ENCODE measurements at regions not wholly inside any gene's neighbourhood (a gene's known extent, or its start where the extent isn't known, plus 50 kb on each side); places are given as distances from the start of the nearest gene placed in this dataset.

- peaks cover 13% of the 10 kb centered on the region for H3K4me1 ChIP-seq
- peak; percentile 35 to 95 for DNase-seq (ENCODE audit: low spot score in 2 of 2)
- H3K4me3 ChIP-seq, result no peak overlapping the region
- no peaks in the 10 kb centered on the region for H3K27me3 ChIP-seq (ENCODE audit: low read depth)
- H3K36me3 ChIP-seq (replicated peaks), result no peaks in the 10 kb centered on the region
- H3K9me3 ChIP-seq, result no peaks in the 10 kb centered on the region
- in situ Hi-C loops (cut with MboI; ENCODE audit: low sequenced_read_pairs), result no loop called here
These were observed 657.7 kb upstream of the MBL2 start for GRCh38 chr10:53430127-53430891.

GRCh38 chr10:53422223-53422888 is 649.8 kb upstream of the MBL2 start:
- H3K4me1 ChIP-seq, result no peaks in the 10 kb centered on the region
- no peak for DNase-seq (ENCODE audit: low spot score in 2 of 2)
- no peaks in the 10 kb centered on the region for H3K9me3 ChIP-seq
- in situ Hi-C loops (cut with MboI; ENCODE audit: low sequenced_read_pairs), result no loop called here
- H3K36me3 ChIP-seq (replicated peaks), result no peaks in the 10 kb centered on the region
- no peaks in the 10 kb centered on the region for H3K27me3 ChIP-seq (ENCODE audit: low read depth)
- no peak overlapping the region for H3K4me3 ChIP-seq

DNA sequence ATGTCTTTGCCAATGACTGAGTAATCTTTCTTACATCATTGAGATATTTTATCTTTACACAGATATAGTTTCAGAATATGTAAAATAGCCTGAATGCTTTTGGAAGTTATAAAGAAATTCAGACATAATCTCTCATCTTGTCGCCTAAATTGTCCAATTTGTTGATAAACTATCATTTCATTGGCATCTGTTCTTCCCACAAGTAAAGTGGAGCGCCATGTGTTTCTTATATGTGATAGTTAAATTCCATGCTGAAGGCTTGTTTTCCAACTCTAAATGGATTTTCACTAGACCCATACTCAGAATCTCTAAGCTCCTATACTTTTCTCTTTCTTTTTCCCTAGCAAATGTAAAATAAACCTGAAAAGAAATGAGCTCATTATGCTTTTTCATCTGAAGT is 640.1 kb upstream of the MBL2 start:
- in situ Hi-C loops (cut with MboI; ENCODE audit: low sequenced_read_pairs), result no loop called here
- Histone ChIP-seq H3K4me1 (no peaks in the 10 kb centered on the region; the same call in 1 of the 2 replicates), H3K9me3 (no peaks in the 10 kb centered on the region), H3K27me3 (ENCODE audit: low read depth) (no peaks in the 10 kb centered on the region), H3K4me3 (no peak overlapping the region), H3K36me3 (replicated peaks) (no peaks in the 10 kb centered on the region)
- DNase-seq (ENCODE audit: low spot score in 2 of 2), result no peak

DNA sequence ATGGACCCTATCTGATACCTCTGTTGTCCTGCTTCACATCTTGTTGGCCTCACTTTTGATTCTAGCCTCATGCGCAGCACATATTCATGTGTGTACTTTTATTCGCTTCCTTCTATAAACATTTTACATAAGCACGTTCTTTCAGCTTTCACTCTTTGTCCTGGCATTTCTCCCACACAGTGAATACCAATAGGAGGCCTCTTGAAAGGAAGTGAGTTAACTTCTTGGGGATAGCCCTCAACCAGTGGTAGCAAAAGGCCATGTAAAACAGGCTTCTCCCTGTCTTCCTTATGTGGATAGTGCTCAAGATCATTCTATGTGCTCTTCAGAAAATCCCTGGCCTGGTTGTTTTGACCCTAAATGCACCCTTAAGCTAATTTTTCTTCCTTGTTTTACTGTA is 633.9 kb upstream of the MBL2 start:
- no peaks in the 10 kb centered on the region for H3K27me3 ChIP-seq (ENCODE audit: low read depth)
- in situ Hi-C loops (cut with MboI; ENCODE audit: low sequenced_read_pairs), result no loop called here
- no peak for DNase-seq (ENCODE audit: low spot score in 2 of 2)
- H3K4me1 ChIP-seq, result no peaks in the 10 kb centered on the region; the same call in 1 of the 2 replicates
- no peaks in the 10 kb centered on the region for H3K9me3 ChIP-seq
- H3K4me3 ChIP-seq, result no peak overlapping the region
- H3K36me3 ChIP-seq (replicated peaks), result no peaks in the 10 kb centered on the region

DNA sequence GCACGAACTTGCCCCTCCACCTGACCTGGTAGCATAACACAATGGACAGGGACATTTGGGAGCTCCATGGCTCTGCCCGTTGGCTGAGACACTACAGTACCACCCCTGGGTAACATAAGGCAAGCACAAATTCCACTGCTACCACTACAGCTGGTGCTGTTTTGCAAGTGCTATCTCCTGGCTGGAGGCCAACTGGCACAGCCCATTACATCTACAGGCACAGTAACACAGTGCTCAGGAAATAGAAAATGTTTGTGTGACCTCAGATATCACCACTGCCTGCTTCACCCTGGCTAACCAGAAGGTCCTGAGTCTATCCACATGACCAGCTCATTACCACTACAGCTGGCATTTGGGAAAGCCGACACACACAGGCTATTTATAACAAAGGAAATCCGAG is 631.1 kb upstream of the MBL2 start:
- Histone ChIP-seq H3K9me3 (no peaks in the 10 kb centered on the region), H3K27me3 (ENCODE audit: low read depth) (no peaks in the 10 kb centered on the region), H3K36me3 (replicated peaks) (no peaks in the 10 kb centered on the region), H3K4me3 (no peak overlapping the region), H3K4me1 (no peaks in the 10 kb centered on the region)
- DNase-seq (ENCODE audit: low spot score in 2 of 2), result no peak
- in situ Hi-C loops (cut with MboI; ENCODE audit: low sequenced_read_pairs), result no loop called here

DNA sequence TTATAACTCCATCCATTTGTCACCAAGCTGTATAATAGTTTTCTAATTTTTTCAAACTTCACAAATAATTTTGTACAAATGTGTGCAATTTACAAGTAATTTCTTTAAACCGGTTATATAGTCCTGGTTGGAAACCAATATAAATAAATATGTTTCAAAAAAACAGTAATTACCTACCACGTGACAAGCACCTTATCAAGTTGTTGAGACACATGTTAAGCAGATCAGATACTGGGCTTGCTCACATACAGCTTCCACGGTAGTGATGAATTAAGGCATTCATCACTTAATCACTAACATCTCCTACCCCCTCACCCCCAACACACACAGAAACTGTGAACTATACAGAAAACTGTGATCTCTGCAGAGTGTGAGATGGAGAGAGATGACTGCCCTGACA is 630.0 kb upstream of the MBL2 start:
- Histone ChIP-seq H3K36me3 (replicated peaks) (no peaks in the 10 kb centered on the region), H3K27me3 (ENCODE audit: low read depth) (no peaks in the 10 kb centered on the region), H3K4me1 (no peaks in the 10 kb centered on the region), H3K4me3 (no peak overlapping the region), H3K9me3 (no peaks in the 10 kb centered on the region)
- in situ Hi-C loops (cut with MboI; ENCODE audit: low sequenced_read_pairs), result no loop called here
- no peak for DNase-seq (ENCODE audit: low spot score in 2 of 2)

GRCh38 chr10:53401536-53401935 is 629.0 kb upstream of the MBL2 start:
- H3K36me3 ChIP-seq (replicated peaks), result no peaks in the 10 kb centered on the region
- H3K4me1 ChIP-seq, result no peaks in the 10 kb centered on the region
- DNase-seq (ENCODE audit: low spot score in 2 of 2), result no peak
- H3K9me3 ChIP-seq, result no peaks in the 10 kb centered on the region
- in situ Hi-C loops (cut with MboI; ENCODE audit: low sequenced_read_pairs), result no loop called here
- no peaks in the 10 kb centered on the region for H3K27me3 ChIP-seq (ENCODE audit: low read depth)
- H3K4me3 ChIP-seq, result no peak overlapping the region

- Histone ChIP-seq H3K27me3 (ENCODE audit: low read depth) (no peaks in the 10 kb centered on the region), H3K9me3 (peaks cover 8% of the 10 kb centered on the region; the same call in 1 of the 2 replicates), H3K36me3 (replicated peaks) (no peaks in the 10 kb centered on the region), H3K4me1 (no peaks in the 10 kb centered on the region), H3K4me3 (no peak overlapping the region)
- in situ Hi-C loops (cut with MboI; ENCODE audit: low sequenced_read_pairs), result no loop called here
- no peak for DNase-seq (ENCODE audit: low spot score in 2 of 2)
These were observed 624.3 kb upstream of the MBL2 start for GRCh38 chr10:53396876-53397275.

- in situ Hi-C loops (cut with MboI; ENCODE audit: low sequenced_read_pairs), result no loop called here
- Histone ChIP-seq H3K27me3 (ENCODE audit: low read depth) (no peaks in the 10 kb centered on the region), H3K36me3 (replicated peaks) (no peaks in the 10 kb centered on the region), H3K9me3 (peaks cover 8% of the 10 kb centered on the region; the same call in 1 of the 2 replicates), H3K4me1 (no peaks in the 10 kb centered on the region), H3K4me3 (no peak overlapping the region)
- no peak for DNase-seq (ENCODE audit: low spot score in 2 of 2)
These were observed 622.9 kb upstream of the MBL2 start for GRCh38 chr10:53395449-53395848.

DNA sequence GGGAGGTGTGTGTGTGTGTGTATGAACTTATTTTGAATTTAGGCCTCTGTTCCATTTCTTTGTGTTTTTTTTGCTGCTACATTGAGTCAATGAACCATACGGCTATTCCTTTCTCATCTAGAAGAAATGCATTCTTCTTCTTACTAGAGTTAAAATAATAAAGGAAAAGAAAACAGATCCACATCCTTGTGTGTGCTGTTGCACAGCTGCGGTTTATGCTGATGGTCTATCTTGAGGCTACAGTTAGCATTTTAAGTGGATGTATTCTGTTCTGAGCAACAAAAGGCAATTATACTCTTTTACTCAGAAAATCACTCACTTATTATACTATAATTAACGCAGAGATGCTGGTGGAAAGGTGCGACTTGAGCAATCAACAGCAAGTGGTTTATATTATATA is 615.0 kb upstream of the MBL2 start:
- Histone ChIP-seq H3K9me3 (no peaks in the 10 kb centered on the region), H3K36me3 (replicated peaks) (no peaks in the 10 kb centered on the region), H3K4me1 (peaks cover 3% of the 10 kb centered on the region), H3K27me3 (ENCODE audit: low read depth) (no peaks in the 10 kb centered on the region), H3K4me3 (no peak overlapping the region)
- in situ Hi-C loops (cut with MboI; ENCODE audit: low sequenced_read_pairs), result no loop called here
- DNase-seq (ENCODE audit: low spot score in 2 of 2), result peak; percentile 24 to 59

GRCh38 chr10:53382543-53382942 is 610.0 kb upstream of the MBL2 start:
- Histone ChIP-seq H3K4me1 (peaks cover 3% of the 10 kb centered on the region), H3K4me3 (no peak overlapping the region), H3K9me3 (no peaks in the 10 kb centered on the region), H3K36me3 (replicated peaks) (no peaks in the 10 kb centered on the region), H3K27me3 (ENCODE audit: low read depth) (no peaks in the 10 kb centered on the region)
- no peak for DNase-seq (ENCODE audit: low spot score in 2 of 2)
- in situ Hi-C loops (cut with MboI; ENCODE audit: low sequenced_read_pairs), result no loop called here

DNA sequence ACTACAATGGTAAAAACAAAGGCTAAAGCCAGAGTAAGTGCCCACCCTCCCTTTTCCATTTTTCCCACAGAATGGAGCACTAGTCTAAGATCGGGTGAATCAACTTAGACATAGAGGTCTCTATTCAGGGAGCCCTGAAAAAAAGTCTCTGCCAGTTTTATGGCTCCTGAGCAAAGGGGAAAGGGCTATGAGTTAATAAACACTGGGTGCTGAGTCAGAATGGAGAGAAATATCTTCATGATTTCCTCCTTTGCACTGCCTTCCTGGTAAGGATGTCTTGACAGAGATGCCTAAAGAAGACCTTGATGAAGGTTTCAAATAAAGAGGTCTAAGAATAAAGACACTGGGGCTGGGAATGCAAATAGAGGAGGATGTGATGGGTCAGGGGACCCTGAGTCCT is 607.4 kb upstream of the MBL2 start:
- H3K27me3 ChIP-seq (ENCODE audit: low read depth), result no peaks in the 10 kb centered on the region
- no peaks in the 10 kb centered on the region; the same call in 1 of the 2 replicates for H3K4me1 ChIP-seq
- in situ Hi-C loops (cut with MboI; ENCODE audit: low sequenced_read_pairs), result no loop called here
- no peaks in the 10 kb centered on the region for H3K36me3 ChIP-seq (replicated peaks)
- no peak for DNase-seq (ENCODE audit: low spot score in 2 of 2)
- H3K9me3 ChIP-seq, result no peaks in the 10 kb centered on the region
- H3K4me3 ChIP-seq, result no peak overlapping the region

GRCh38 chr10:53370347-53370746 is 597.8 kb upstream of the MBL2 start:
- no peaks in the 10 kb centered on the region for H3K27me3 ChIP-seq (ENCODE audit: low read depth)
- H3K36me3 ChIP-seq (replicated peaks), result no peaks in the 10 kb centered on the region
- no peak for DNase-seq (ENCODE audit: low spot score in 2 of 2)
- in situ Hi-C loops (cut with MboI; ENCODE audit: low sequenced_read_pairs), result no loop called here
- H3K4me1 ChIP-seq, result no peaks in the 10 kb centered on the region; the same call in 1 of the 2 replicates
- H3K9me3 ChIP-seq, result 0 out of 2 replicates have a peak, but pooled peaks cover 2% of the 10 kb centered on the region
- no peak overlapping the region for H3K4me3 ChIP-seq

DNA sequence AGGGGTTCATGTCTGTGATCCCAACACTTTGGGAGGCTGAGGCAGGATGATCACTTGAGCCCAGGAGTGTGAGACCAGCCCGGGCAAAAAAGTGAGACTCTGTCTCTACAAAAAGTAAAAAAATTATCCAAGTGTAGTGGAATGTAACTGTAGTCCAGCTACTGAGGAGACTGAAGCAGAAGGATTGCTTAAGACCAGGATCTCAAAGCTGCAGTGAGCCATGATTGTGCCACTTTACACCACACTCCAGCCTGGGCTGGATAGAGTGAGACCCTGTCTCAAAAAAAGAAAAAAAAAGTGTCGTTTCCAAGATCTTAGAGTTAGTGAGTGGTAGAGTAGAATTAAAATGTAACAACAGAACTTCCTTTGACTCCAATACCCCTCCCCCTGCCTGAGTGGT is 589.4 kb upstream of the MBL2 start:
- Histone ChIP-seq H3K9me3 (no peaks in the 10 kb centered on the region), H3K27me3 (ENCODE audit: low read depth) (no peaks in the 10 kb centered on the region), H3K4me1 (peaks cover 12% of the 10 kb centered on the region), H3K36me3 (replicated peaks) (no peaks in the 10 kb centered on the region), H3K4me3 (no peak overlapping the region)
- in situ Hi-C loops (cut with MboI; ENCODE audit: low sequenced_read_pairs), result no loop called here
- DNase-seq (ENCODE audit: low spot score in 2 of 2), result no peak

All from HAP-1 (cell line).